RCC 7860 (cell line): ENCODE measurements at regions not wholly inside any gene's neighbourhood (a gene's known extent, or its start where the extent isn't known, plus 50 kb on each side); places are given as distances from the start of the nearest gene placed in this dataset.

Source experiments
- DNase-seq: peaks from one replicate; pipeline ENCODE4 v3.0.0-alpha.2; 2015; ENCODE audit warnings: low spot score
- FAIRE-seq: peaks from 2 replicates; lab custom pipeline; 2012; peaks lifted over from hg19 to GRCh38; lab: Jason Lieb, UNC

DNA sequence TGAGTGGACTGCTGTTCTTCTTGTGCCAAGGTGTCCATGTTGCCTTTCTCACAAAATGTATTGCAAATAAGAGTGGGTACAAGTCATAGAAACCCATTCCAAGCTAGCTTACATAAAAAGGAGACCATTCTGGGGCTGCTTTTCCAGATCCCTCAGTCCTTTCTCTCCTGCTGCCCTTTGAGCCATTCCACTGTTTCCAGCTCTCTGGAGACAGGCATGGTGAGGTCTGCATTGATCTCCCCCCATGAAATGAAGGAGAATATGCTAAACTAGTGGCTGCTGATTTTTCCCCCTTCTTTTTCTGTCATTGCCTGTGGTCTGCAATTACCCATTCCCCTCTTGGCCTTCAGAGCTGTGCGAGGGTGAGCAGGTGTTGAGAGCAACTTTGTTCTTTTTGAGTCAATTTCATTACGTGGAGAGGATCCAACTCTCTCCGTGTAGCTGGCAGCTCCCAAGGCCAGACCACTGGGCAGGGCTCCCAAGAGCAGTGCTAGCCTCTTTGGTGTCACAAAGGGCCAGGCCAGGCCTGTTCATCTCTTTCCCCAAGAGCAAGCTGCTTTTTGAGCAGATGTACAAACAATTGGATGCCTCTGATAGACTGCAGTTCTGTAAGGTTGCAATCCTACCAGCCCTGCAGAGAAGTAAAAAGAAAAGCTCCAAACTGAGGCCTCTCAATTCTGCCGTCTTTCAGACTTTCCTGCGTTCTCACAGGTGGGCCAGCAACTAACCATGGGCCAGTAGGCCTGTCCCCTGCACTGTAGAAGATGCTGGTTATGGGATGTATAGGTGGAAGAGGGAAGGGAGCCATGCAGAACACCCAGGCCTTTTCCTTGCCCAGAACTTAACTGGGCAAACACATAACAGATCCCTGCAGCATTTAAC, 96.1 kb upstream of the ARMC2 start:
- DNase-seq (no peak), FAIRE-seq (no peak)

DNA sequence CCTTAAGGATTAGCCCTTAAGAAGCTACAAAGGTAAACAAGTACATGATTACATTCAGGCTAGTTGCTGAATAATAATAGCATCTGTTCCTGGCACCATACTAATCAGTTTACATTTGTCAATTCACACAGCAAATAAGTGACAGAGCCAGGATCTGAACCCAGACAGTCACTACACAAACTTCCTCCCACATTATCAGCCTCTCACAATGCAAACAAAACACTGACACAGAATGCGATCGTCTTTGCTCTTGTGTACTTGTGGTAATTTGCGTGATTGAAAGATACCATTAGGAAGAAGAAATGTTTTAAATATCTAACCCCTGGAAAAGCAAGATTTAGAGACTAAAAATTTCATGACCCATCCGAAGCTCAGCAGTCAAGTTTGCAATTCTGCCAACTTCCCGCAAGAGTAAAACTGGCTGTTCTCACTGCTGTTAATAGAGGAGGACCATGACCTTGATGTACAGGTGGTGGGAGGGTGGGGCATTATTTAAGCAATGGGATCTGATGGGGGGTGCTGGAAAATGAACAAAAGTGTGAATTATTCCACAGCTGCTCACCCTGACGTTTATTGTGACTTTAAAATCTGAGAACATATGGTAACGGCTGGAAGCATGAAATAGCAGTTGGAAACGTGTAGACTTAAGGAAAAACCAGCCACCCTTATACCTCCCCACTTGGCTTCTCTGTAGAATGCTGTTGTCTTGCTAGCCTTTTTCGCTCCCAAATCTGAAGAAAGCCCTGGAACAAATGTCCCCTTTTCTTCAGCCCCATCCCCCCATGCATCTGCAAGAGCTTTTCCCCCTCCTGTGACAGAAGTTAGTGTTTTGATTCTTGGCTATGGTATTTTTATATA, 95.3 kb upstream of the ARMC2 start:
- no peak for DNase-seq
- FAIRE-seq: no peak

DNA sequence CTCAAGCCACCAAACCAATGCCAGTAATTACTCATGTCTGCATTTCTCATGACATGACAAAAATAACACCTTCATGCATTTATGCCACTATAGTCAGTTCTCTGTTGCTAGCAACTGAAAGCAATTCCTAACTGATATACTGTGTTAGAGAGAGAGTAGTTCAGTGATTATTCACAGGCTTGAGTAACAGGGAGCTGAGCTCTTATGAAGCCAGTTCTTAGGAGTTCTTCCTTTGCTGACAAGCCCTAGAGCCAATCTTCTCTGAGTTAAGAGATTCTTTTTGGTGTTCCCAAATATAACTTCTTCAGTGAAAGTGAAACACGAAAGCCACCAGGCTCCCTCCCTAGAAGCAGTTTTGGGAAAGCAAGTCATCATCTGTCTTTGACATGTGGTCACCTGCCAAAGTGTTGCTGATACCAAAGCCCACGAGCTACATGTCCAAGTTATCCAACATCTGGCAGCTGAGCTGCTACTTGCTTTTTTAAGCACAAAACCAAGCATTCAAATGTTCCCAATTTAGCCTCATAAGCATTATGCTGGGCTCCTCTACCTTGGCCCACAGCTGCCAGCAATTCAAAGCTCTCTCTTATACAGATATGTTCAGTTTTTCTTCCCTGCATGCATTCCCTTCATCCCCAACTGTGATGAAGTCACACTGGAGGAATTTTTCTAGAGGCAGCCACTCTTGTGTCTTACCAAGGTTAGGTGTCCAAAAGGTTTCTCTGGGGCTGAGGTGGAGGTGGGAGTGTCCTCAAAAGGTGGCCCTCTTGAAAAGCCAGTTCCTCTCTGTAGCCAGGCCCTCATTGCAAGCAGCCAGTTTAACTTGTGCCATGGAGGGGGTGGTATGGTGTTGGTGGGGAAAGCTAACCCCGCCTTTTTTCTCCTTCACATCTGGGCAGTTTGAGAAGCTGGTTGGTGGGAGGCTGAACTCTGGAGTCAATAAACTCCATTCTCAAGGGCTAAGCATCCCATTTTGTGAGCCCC, 92.7 kb upstream of the ARMC2 start:
- DNase-seq: no peak
- no peak for FAIRE-seq

DNA sequence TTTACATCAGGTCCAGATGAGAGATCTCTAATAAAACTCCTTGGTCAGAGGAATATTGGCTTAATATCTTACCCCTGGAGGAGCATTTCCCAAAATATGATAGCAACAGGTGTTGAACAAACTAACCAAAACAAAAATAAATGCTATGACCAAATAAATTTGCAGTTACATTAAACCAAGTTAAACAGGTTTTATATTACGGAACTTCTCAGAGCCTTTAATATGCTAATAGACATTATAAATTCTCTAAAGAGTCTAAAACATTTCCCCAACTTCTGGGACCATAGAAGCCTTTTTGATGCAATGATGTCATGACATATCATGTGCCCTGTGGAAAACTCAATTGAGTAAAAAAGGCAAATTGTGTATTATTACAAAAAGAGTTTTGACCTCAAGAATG, 90.9 kb upstream of the ARMC2 start:
- DNase-seq: no peak
- FAIRE-seq: no peak

DNA sequence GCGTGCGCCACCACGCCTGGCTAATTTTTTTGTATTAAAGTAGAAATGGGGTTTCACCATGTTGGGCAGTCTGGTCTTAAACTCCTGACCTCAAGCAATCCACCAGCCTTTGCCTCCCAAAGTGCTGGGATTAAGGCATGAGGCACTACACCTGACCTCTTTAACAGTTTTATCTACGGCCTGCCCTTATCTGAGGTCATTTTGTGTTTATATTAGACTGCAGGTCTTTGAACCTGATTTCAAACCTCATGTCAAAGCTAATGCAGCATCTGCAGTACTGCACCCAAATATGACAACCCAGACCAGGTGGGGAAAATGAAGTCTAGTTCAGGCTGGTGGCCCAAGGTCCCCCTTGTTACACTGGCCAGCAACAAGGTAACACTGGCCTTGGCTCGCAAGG, 89.3 kb upstream of the ARMC2 start:
- no peak for FAIRE-seq
- DNase-seq: no peak

DNA sequence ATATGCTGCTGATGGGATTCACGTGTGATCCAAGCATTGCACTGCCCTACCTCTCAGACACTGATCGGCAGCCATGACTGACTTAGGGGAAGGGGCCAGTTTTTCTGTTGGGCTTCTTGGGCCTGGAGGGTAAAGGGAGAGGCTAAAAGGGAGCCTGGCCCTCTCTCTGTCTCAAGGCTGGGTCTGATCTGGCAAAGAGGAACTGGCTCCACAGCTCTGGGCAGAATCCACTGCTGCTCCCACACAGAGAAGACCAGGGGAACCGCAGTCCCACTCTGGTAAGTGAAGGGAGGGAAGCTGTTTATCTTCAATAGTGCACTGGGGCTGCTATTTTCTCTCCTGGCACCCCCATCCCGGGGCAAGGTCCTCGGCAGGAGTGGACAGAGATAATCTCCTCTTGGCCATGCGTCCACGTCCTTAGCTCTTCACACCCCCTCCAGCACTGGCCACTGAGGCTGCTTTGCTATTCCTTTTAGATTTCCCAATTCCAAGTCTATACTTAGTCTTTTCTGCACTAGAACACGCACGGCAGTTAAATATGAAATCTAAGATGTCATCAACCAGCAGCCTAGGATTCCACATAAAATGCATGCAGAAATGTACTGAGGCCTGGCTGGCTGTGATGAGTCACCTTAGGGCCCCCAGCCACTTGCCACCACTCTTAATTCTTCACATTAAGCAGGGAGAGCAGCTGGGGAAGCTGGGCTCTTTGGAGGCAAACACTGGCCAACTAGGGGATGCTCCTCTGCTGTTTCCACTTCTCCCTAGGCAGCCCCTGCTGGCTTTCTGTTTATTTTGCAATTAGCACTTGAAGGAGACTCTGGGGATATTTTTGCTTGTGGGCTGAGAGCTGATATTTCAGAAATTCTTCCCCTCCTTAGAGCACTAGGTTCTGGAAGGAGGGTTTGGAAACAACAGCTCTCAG, 87.8 kb upstream of the ARMC2 start:
- no peak for FAIRE-seq
- no peak for DNase-seq

DNA sequence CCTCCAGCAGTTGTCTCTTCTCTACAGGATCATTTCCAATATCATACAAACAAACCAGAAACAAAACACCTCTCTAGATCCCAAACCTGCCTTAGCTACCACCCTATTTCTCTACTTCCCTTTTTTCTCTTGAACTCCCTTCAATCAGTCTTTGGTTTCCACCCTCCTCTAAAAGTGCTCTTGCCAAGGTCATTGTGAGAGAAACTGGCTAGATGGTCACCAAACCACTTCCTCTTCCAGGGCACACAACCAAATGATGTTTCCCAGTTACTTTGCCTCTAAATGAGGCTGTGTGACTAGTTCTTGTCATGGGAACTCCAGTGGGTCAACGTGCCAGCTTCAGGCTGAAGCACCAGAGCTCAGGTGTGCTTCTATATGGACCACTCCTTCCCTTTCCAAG, 85.8 kb upstream of the ARMC2 start:
- DNase-seq: no peak
- FAIRE-seq: no peak

DNA sequence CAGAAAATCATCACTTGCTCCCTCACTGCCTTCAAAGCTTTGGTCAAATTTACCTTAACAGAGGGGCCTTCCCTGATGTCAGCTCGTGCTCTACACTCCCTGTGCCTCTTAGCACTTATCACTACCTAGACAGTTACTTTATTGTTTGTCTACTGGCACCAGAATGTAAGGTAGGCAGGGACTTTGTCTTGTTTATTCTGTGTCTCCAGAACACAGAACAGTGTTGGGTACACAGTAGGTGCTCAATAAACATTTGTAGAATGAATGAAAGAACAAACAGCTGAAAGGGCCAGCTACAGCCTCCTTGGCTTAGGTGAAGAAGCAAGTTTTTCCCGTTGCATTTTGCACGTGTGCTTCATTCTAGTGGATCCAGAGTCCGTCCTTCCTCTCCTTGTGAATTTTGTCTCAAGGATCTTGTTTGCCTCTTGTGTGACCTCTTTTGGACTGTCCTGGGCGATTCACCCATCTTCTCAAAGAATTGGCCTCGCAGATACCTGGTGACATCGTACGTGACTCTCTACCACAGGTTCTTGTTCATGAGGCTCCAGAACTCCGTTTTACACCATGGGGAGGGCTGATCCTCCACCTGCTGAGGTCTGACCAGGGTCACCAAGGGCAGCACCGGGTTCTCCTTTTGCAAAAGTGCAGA, 84.2 kb upstream of the ARMC2 start:
- DNase-seq: no peak
- no peak for FAIRE-seq

DNA sequence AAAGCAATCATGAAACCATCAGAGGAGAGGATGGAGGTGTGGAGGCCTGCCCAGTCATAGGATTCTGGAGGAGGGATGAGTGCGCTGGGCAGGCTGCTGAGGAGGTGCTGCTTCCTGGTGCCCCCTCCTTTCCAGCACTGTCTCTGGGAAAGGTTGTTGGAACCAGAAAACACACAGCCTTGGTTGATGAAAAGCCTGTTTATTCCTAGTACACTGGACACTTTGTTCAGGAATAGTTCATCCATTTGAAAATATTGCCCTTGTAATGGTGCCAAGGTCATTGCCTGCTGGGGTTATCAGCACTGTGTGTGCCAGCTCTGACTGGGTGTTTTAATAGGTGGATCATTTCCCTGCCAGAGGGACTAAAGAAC, 83.7 kb upstream of the ARMC2 start:
- FAIRE-seq: no peak
- no peak for DNase-seq

DNA sequence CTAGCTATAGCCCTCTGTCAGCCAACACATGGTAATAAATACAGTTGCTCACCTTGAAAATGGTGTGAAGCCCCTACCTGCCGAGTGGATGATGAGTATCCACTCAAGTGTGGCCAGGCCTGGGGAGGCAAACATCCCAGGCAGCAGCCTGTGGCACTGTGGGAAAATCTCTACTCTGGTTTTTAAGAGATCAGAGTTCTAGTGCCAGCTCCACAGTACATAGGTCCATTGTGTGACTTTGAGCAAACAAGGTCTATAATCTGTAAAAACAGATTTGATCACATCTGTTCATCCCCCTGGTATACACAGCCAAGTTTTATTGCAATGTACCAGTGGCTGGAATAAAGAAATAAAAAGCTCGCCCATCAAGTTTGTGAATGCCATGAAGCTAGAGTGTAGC, 82.7 kb upstream of the ARMC2 start:
- DNase-seq (no peak), FAIRE-seq (no peak)

DNA sequence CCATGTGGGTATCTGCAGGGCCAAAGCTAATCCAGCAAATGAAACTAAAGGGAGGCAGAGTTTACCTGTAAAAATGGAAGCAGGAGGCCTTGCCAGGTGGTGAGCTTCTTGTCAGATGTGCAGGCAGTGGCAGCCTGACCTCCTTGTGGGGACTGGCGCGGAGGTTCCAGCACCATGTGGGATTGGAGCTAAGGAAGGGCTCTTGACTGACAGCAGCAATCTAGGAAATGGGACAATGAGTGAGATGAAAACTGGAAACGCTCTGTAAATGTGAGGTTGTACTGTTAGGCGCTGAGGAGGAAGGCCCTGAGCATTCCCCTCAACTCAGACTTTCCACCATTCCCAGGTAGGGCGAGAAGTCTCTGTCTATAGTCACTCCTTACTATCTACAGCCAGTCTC, 81.8 kb upstream of the ARMC2 start:
- DNase-seq: no peak
- no peak for FAIRE-seq

DNA sequence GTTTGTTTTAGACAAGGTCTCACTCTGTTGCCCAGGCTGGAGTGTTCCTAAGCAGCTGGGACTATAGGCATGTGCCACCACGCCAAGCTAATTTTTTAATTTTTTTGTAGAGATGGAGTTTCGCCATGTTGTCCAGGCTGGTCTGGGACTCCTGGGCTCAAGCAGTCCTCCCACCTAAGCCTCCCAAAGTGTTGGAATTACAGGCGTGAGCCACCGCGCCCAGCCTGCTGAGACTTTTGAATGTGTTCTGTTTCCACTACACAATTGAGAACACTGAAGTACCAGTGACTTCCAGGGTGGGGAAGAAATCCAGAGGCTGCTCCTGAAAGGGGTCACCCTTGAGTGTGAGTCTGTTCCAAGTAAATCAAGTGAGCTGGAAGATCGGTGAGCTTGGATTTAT, 81.3 kb upstream of the ARMC2 start:
- FAIRE-seq: no peak
- no peak for DNase-seq

DNA sequence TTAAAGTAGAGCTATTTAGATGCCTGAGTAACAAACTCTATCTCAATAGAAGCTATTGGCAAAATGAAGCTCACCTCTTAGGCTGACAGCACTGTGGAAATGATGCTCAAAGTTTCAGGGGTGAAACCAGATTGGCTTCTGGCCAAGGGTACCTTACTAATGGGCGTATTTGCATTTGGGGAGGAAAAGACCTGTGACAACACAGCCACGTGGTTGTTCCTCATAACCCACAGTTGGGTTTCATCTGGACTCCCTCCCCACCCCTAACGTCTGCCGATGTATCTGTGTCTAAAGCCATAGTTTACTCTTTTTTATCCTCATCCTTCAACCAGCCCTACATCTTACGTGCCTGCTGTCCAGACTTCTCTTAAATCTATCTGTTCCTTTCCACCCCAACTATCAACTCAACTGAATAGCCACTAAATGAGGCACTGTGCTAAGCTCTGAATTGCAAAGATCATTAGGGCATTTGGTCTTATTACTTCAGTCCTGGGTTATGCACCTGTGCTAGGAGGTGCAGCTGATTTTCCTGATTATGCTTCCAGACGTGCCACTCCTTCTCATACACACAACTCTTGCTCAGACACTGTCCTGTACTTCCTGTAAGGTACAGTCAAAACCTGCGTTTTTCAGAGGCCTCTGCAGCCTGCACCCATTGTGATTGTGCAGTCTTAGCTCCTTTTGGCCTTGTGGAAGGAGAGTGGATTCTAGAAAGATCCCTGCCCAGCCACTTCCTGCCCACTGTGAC, 80.6 kb upstream of the ARMC2 start:
- FAIRE-seq: no peak
- no peak for DNase-seq

DNA sequence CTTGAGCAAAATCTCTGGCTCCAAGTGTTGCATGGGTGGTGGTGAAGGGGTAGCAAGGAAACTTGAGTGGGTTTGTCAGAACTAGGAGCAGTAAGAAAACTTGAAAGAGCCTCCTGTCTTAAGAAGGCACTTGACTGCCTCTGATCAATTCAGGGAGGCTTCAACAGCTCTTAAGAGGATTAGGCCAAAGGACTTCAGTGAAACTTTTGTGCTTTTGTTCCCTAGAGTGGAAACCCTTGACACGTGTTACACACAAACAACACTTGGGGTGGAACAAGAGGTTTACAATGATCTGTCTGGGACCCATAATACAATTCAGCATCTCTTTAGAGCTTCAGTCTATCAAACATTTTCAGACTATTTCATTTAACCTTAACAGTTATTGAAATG, 80.1 kb upstream of the ARMC2 start:
- DNase-seq (no peak), FAIRE-seq (no peak)

DNA sequence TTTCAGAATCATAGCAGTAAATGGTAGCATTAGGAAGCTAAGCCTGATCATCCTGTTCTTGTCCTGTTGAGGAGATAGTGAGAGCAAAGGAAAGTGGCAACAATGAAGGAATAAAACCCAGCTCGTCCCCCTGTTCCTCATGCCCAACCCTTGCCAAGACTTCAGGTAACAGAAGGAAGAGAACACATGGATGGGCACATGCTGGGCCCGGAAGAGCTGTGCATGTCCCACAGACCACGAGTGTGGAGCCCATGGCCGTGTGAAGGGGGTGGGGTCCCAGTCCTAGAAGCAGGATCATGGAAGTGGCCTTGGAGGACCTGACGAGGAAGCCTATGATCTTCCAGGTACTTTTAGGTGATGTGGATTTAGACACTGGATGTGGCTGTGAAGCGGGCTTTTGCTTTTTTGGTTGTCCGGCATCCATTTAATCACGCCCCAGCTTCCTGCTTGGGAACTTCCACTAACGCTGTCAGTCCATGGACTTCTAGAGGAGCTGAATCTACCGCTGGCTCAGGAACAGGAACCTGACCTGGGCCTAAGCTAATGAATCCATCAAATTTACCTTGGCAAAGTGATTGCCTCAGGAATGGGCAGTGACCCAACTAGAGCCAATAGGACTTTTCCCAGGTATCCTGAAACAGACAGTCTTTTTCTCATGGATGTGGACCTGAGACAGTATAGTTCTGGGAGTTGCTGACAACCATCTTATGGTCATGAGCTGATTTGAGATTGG, 79.3 kb upstream of the ARMC2 start:
- DNase-seq (no peak), FAIRE-seq (no peak)

DNA sequence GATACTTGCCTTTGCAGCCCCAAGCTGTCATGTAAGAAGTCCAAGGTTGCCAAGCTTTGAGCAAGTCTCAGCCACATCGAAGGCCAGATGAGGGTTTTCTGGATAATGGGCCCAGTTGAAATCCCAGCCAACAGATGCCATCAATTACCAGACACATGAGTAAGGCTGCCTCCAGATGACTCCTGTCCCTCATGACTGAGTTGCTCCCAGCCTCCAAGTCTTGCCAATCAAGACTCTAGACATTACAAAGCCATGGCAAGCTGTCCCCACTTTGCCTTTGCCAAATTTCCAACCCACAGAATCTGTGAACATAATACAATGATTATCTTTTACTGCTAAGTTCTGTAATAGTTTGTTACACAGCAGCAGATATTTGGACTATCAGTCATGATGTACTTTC, 76.8 kb upstream of the ARMC2 start:
- DNase-seq (no peak), FAIRE-seq (no peak)

DNA sequence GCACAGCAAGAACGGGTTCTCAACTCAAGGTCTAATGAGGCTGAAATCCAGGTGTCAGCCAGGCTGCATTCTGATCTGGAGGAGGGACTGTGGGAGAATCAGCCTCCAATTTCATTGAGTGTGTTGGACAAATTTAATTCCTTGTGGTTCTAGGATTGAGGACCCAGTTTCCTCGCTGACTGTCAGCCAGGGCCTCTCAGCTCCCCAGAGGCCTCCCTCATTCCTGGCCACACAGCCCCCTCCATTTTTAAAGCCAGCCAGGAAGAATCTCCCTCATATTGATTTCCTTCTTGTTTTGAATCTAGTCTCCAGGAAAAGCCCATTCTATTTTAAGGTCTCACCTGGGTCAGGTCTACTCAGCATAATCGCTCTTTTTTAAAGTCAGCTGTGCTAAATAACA, 73.7 kb upstream of the ARMC2 start:
- FAIRE-seq (no peak), DNase-seq (no peak)

DNA sequence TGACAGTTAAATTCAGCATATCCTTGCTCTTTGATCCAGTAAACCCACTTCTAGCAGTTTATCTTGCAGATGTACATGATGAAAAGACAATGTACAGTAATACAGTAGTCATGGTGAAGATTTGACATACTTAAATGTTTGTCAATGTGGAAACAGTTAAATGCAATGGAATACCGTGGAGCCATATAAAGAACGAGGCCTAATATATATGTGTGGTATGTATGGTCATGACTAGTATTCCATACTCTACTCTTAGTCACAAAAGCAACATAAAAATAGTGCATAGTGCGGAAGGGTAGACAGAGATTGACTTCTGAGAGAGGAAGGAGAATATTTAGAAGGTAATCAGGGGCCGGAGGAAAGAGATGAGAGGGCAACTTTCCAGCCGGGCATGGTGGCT, 70.7 kb upstream of the ARMC2 start:
- no peak for DNase-seq
- no peak for FAIRE-seq
